H9 (cell line): ENCODE measurements at regions not wholly inside any gene's neighbourhood (a gene's known extent, or its start where the extent isn't known, plus 50 kb on each side); places are given as distances from the start of the nearest gene placed in this dataset.

Experiments used
- DNase-seq: peaks from one replicate; pipeline ENCODE4 v3.0.0-alpha.2; 2017
- H2AFZ ChIP-seq: one replicate; pipeline ENCODE4 v1.6.1; 2013; ENCODE audit warnings: mild to moderate bottlenecking, low read length, control low read depth, moderate library complexity
- H2AK5ac ChIP-seq: 2 replicates; pipeline ENCODE4 v1.6.1; 2013; ENCODE audit warnings: low read length, control low read depth, mixed read lengths; ENCODE audit not compliant: insufficient read length
- H2BK120ac ChIP-seq: one replicate; pipeline ENCODE4 v1.6.1; 2013; ENCODE audit warnings: low read depth, mild to moderate bottlenecking, low read length, control low read depth, inconsistent platforms; ENCODE audit not compliant: poor library complexity, severe bottlenecking
- H2BK12ac ChIP-seq: 2 replicates; pipeline ENCODE4 v1.6.1; 2013; ENCODE audit warnings: low read length, control low read depth, mixed read lengths, low read depth; ENCODE audit not compliant: insufficient read length
- H2BK15ac ChIP-seq: 2 replicates; pipeline ENCODE4 v1.6.1; 2013; ENCODE audit warnings: low read depth, low read length, control low read depth
- H2BK20ac ChIP-seq: one replicate; pipeline ENCODE4 v1.6.1; 2013; ENCODE audit warnings: low read depth, mild to moderate bottlenecking, low read length, control low read depth, inconsistent platforms; ENCODE audit not compliant: poor library complexity, severe bottlenecking
- H2BK5ac ChIP-seq: 2 replicates; pipeline ENCODE4 v1.6.1; 2013; ENCODE audit warnings: low read length, control low read depth, mixed read lengths; ENCODE audit not compliant: insufficient read length
- H3K14ac ChIP-seq: 2 replicates; pipeline ENCODE4 v1.6.1; 2013; ENCODE audit warnings: low read length, control low read depth; ENCODE audit not compliant: insufficient read depth
- H3K18ac ChIP-seq: 2 replicates; pipeline ENCODE4 v1.6.1; 2013; ENCODE audit warnings: low read depth, mild to moderate bottlenecking, mixed read lengths, low read length, control low read depth; ENCODE audit not compliant: insufficient read length
- H3K23ac ChIP-seq: 2 replicates; pipeline ENCODE4 v1.6.1; 2013; ENCODE audit warnings: low read length, control low read depth, mixed read lengths, low read depth; ENCODE audit not compliant: insufficient read length
- H3K23me2 ChIP-seq: 2 replicates; pipeline ENCODE4 v1.6.1; 2013; ENCODE audit warnings: low read depth, mild to moderate bottlenecking, mixed read lengths, low read length, control low read depth; ENCODE audit not compliant: insufficient read length, poor library complexity, severe bottlenecking
- H3K27ac ChIP-seq: 2 replicates; pipeline ENCODE4 v1.5.1; 2013; ENCODE audit warnings: low read length, control low read depth, mixed read lengths, low read depth; ENCODE audit not compliant: insufficient read length
- H3K27me3 ChIP-seq: 2 replicates; pipeline ENCODE4 v1.6.1; 2013; ENCODE audit warnings: low read length, control low read depth, inconsistent platforms; ENCODE audit not compliant: insufficient read depth
- H3K4ac ChIP-seq: 2 replicates; pipeline ENCODE4 v1.6.1; 2013; ENCODE audit warnings: low read depth, mild to moderate bottlenecking, control low read depth, inconsistent platforms, low read length, moderate library complexity
- H3K4me1 ChIP-seq: 2 replicates; pipeline ENCODE4 v1.6.1; 2013; ENCODE audit warnings: low read length, control low read depth, inconsistent platforms; ENCODE audit not compliant: insufficient read depth
- H3K4me2 ChIP-seq: 2 replicates; pipeline ENCODE4 v1.6.1; 2013; ENCODE audit warnings: low read length, control low read depth, mixed read lengths; ENCODE audit not compliant: insufficient read length, insufficient read depth
- H3K56ac ChIP-seq: 2 replicates; pipeline ENCODE4 v1.6.1; 2013; ENCODE audit warnings: low read depth, mild to moderate bottlenecking, mixed read lengths, low read length, control low read depth; ENCODE audit not compliant: insufficient read length
- H3K79me1 ChIP-seq: 2 replicates; pipeline ENCODE4 v1.6.1; 2013; ENCODE audit warnings: low read depth, mild to moderate bottlenecking, moderate library complexity, low read length, control low read depth, inconsistent platforms; ENCODE audit not compliant: insufficient read depth, poor library complexity, severe bottlenecking
- H3K79me2 ChIP-seq: 2 replicates; pipeline ENCODE4 v1.6.1; 2013; ENCODE audit warnings: low read length, control low read depth, inconsistent platforms; ENCODE audit not compliant: insufficient read depth
- H3K9ac ChIP-seq: 2 replicates; pipeline ENCODE4 v1.6.1; 2013; ENCODE audit warnings: low read length, control low read depth, mixed read lengths; ENCODE audit not compliant: insufficient read length; ENCODE audit errors: extremely low read depth
- H3K9me3 ChIP-seq: one replicate; pipeline ENCODE4 v1.6.1; 2013; ENCODE audit warnings: low read depth, low read length, inconsistent platforms; ENCODE audit not compliant: control insufficient read depth
- H3T11ph ChIP-seq: one replicate; pipeline ENCODE4 v1.6.1; 2013; ENCODE audit warnings: mild to moderate bottlenecking, low read length, control low read depth, inconsistent platforms
- H4K20me1 ChIP-seq: one replicate; pipeline ENCODE4 v1.6.1; 2013; ENCODE audit not compliant: control insufficient read depth, insufficient read length, insufficient read depth
- H4K5ac ChIP-seq: 2 replicates; pipeline ENCODE4 v1.6.1; 2013; ENCODE audit warnings: low read depth, mild to moderate bottlenecking, mixed read lengths, low read length, control low read depth; ENCODE audit not compliant: insufficient read length
- H4K8ac ChIP-seq: replicated peaks from 2 replicates; pipeline ENCODE4 v1.6.1; 2013; ENCODE audit warnings: low read length, control low read depth, mixed read lengths, low read depth; ENCODE audit not compliant: insufficient read length
- H4K91ac ChIP-seq: 2 replicates; pipeline ENCODE4 v1.6.1; 2013; ENCODE audit warnings: low read depth, mild to moderate bottlenecking, moderate library complexity, mixed read lengths, low read length, control low read depth; ENCODE audit not compliant: insufficient read length
- H3K27ac Mint-ChIP-seq, 3 experiments: 2 replicates in 2 of 3; 3 replicates in 1 of 3; pipeline ENCODE4 v1.8.0; 2020 to 2021; ENCODE audit warnings: mixed read lengths in 3 of 3, mild to moderate bottlenecking in 1 of 3, moderate library complexity in 1 of 3
- H3K27me3 Mint-ChIP-seq: 2 replicates; pipeline ENCODE4 v1.8.0; 2021; ENCODE audit warnings: low read depth, mild to moderate bottlenecking, moderate library complexity, mixed read lengths
- H3K36me3 Mint-ChIP-seq, 3 experiments: 2 replicates in 2 of 3; 3 replicates in 1 of 3; pipeline ENCODE4 v1.8.0; 2020 to 2021; ENCODE audit warnings: low read depth in 3 of 3, mixed read lengths in 3 of 3; ENCODE audit not compliant: insufficient read depth in 1 of 3
- H3K4me1 Mint-ChIP-seq, 2 experiments: 2 replicates each; pipeline ENCODE4 v1.8.0; 2020; ENCODE audit warnings: mixed read lengths in 2 of 2
- H3K4me3 Mint-ChIP-seq, 2 experiments: 2 replicates in 1 of 2; 3 replicates in 1 of 2; pipeline ENCODE4 v1.8.0; 2020 to 2021; ENCODE audit warnings: mild to moderate bottlenecking in 2 of 2, mixed read lengths in 2 of 2, moderate library complexity in 1 of 2
- H3K9me3 Mint-ChIP-seq, 2 experiments: 2 replicates in 1 of 2; 3 replicates in 1 of 2; pipeline ENCODE4 v1.8.0; 2020; ENCODE audit warnings: mild to moderate bottlenecking in 2 of 2, mixed read lengths in 2 of 2, moderate library complexity in 1 of 2
- WGBS: extraction: QIAGEN DNeasy Blood & Tissue Kit; methylation state at CpG from one replicate; pipeline ENCODE4 v1.1.7; 2013; ENCODE audit warnings: missing lambda C conversion rate, low lambda C conversion rate, mixed read lengths; ENCODE audit not compliant: insufficient read length; ENCODE audit errors: extremely low coverage; 5-methylcytosine and 5-hydroxymethylcytosine counted together
- TF ChIP-seq, protein P1 (sequence below): fragments of 200-600 bp; sonication (generic); conservative IDR thresholded peaks from 3 replicates; pipeline ENCODE4 v1.8.0; 2021; ENCODE audit warnings: antibody characterized with exemption, mild to moderate bottlenecking

DNA sequence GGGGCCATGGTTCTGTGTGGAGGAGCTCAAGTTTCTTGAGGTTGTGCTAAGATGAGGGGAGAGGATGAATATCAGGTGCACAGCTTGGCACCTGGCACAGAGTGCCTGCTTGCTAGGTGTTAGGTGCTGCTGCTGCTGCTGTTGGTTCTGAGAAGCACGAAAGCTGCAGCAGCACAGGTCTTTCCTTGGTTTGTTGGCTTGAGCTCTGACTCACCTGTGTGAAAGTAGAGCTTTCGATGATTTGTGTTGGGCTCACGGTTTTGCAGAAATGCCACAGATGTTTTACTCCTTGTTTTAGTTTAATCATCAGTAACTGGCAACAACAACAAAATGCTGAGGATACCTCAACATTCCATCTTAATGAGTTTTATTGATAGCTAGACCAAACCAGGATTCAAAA, 221.6 kb downstream of the BRINP2 start:
- Histone ChIP-seq H3K9me3 (no peaks in the 10 kb centered on the region), H3K27me3 (no peaks in the 10 kb centered on the region), H2AK5ac (no peak overlapping the region), H3T11ph (no peak overlapping the region), H4K20me1 (no peaks in the 10 kb centered on the region), H3K14ac (no peak overlapping the region), H3K79me2 (no peaks in the 10 kb centered on the region), H3K23me2 (no peaks in the 10 kb centered on the region), H3K18ac (no peak overlapping the region), H4K91ac (no peak overlapping the region), H3K23ac (no peak overlapping the region), H3K4me2 (no peak overlapping the region), H3K9ac (no peak overlapping the region), H2AFZ (no peak overlapping the region), H2BK5ac (no peak overlapping the region), H4K5ac (no peak overlapping the region), H2BK12ac (no peak overlapping the region), H3K79me1 (no peaks in the 10 kb centered on the region), H4K8ac (no peak overlapping the region), H3K27ac (no peak overlapping the region), H3K4ac (no peak overlapping the region), H2BK20ac (no peak overlapping the region), H2BK120ac (no peak overlapping the region), H2BK15ac (no peak overlapping the region), H3K4me1 (peaks cover 2% of the 10 kb centered on the region; the same call in 1 of the 2 replicates), H3K56ac (no peak overlapping the region)
- Mint-ChIP-seq H3K36me3 (no peaks in the 10 kb centered on the region), H3K4me3 (no peak overlapping the region), H3K9me3 (no peaks in the 10 kb centered on the region), H3K27me3 (peaks cover 4% of the 10 kb centered on the region), H3K4me1 (peaks cover 3 to 5% of the 10 kb centered on the region in 2 experiments; a peak in 2 of 4 replicates), H3K27ac (no peak overlapping the region)
- TF ChIP-seq, protein P1, sequence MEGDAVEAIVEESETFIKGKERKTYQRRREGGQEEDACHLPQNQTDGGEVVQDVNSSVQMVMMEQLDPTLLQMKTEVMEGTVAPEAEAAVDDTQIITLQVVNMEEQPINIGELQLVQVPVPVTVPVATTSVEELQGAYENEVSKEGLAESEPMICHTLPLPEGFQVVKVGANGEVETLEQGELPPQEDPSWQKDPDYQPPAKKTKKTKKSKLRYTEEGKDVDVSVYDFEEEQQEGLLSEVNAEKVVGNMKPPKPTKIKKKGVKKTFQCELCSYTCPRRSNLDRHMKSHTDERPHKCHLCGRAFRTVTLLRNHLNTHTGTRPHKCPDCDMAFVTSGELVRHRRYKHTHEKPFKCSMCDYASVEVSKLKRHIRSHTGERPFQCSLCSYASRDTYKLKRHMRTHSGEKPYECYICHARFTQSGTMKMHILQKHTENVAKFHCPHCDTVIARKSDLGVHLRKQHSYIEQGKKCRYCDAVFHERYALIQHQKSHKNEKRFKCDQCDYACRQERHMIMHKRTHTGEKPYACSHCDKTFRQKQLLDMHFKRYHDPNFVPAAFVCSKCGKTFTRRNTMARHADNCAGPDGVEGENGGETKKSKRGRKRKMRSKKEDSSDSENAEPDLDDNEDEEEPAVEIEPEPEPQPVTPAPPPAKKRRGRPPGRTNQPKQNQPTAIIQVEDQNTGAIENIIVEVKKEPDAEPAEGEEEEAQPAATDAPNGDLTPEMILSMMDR: no peak
- WGBS: no CpG with 5 or more reads among the region's 3 CpGs
- no peak for DNase-seq
